Breast epithelium (tissue), 4 donors: ENCODE measurements at regions not wholly inside any gene's neighbourhood (a gene's known extent, or its start where the extent isn't known, plus 50 kb on each side); places are given as distances from the start of the nearest gene placed in this dataset.

Experiments
- DNase-seq, 2 donors: peaks; one replicate each; pipeline ENCODE4 v3.0.0-alpha.2; 2019; ENCODE audit warnings: low spot score in 2 of 2
- H3K27ac ChIP-seq, 2 donors: fragments of 200-600 bp; sonication (generic) in 1 of 2; one replicate each; pipeline ENCODE4 v1.5.1; 2016 to 2019; ENCODE audit warnings: mild to moderate bottlenecking in 1 of 2
- H3K27me3 ChIP-seq, 2 donors: fragments of 200-600 bp; sonication (generic) in 1 of 2; one replicate each; pipeline versions ENCODE4 v1.5.1 to v1.6.0; 2017 to 2019; ENCODE audit warnings: control low read depth in 1 of 2, mild to moderate bottlenecking in 1 of 2
- H3K36me3 ChIP-seq: fragments of 200-600 bp; one replicate; pipeline ENCODE4 v1.5.1; 2019
- H3K4me1 ChIP-seq, 2 donors: fragments of 200-600 bp; sonication (generic); one replicate each; pipeline ENCODE4 v1.5.1; 2016 to 2019; ENCODE audit warnings: control low read depth in 1 of 2
- H3K4me3 ChIP-seq, 3 donors: fragments of 200-600 bp; sonication (generic); 1 replicate in 2 of 3; 2 replicates in 1 of 3; pipeline ENCODE4 v1.5.1; 2016 to 2019; ENCODE audit warnings: mild to moderate bottlenecking in 3 of 3, moderate library complexity in 2 of 3
- H3K9me3 ChIP-seq, 2 donors: fragments of 200-600 bp; sonication (generic) in 1 of 2; one replicate each; pipeline ENCODE4 v1.5.1; 2016 to 2019; ENCODE audit warnings: control low read depth in 1 of 2
- CTCF ChIP-seq, 3 donors: fragments of 450-650 bp; IDR thresholded peaks; one replicate each; pipeline ENCODE4 v1.5.1; 2016 to 2017; ENCODE audit warnings: antibody characterized with exemption in 3 of 3, mild to moderate bottlenecking in 3 of 3, moderate library complexity in 3 of 3
- POLR2A ChIP-seq: fragments of 450-650 bp; IDR thresholded peaks from one replicate; pipeline ENCODE4 v1.6.1; 2016; ENCODE audit warnings: antibody characterized with exemption, mild to moderate bottlenecking, moderate library complexity
- POLR2AphosphoS5 ChIP-seq, 3 donors: sonication (generic); formaldehyde crosslinking; IDR thresholded peaks; one replicate each; pipeline ENCODE4 v1.6.1; 2017; ENCODE audit warnings: antibody characterized with exemption in 3 of 3
- intact Hi-C: fragments of 100-400 bp; cut with DNase I; formaldehyde crosslinking; loops from one replicate; pipeline ENCODE4 v1.15.1; 2023; ENCODE audit warnings: low total_unique reads

DNA sequence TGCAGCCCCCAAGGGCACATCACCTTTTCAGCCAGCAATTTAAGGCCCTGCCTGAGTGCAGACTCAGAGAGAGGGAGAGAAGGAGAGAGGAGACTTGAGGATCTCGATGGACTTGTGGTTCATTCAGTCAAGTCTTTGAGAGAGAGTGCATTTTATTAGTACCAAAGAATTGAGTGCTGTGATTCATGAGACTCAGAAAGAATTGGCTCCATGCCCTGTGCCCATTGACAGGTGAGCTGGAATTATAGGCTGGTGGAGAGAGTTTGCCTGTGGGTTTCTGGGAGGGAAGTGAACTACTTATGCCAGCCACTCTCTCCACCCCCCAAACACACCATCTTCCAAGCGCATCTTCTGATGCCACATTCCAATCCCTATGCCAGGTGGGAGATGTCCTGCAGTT lies 236.8 kb downstream of the MN1 start:
- Histone ChIP-seq H3K9me3 (no peaks in the 10 kb centered on the region), H3K4me3 (no peak overlapping the region), H3K27ac (no peak overlapping the region), H3K36me3 (no peaks in the 10 kb centered on the region), H3K27me3 (no peaks in the 10 kb centered on the region), H3K4me1 (no peaks in the 10 kb centered on the region)
- DNase-seq = no peak
- intact Hi-C loops = no loop called here
- TF ChIP-seq POLR2AphosphoS5 (IDR thresholded peaks at IDR 0.05) (no peak), POLR2A (no peak), CTCF (IDR thresholded peaks at IDR 0.05) (no peak)

DNA sequence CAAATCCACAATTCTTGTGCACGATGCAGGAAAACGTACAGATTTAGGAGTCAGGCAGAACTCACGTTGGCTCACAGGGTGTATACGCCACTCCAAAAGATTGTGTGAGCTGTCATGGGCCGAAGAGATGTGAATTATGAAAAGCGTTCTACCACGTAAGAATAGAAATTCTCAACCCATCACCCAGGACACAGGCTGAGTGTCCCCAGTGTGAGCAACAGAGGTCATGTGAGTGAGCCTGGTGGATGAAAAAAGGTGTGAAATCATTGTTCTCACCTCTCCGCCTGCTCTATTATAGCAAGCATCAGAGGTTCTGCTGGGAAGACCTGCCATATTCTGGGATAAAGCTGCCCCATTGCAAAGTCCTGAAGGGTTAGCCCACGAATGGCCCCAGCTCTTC lies 235.0 kb downstream of the MN1 start:
- Histone ChIP-seq H3K27me3 (peaks cover 0 to under 1% of the 10 kb centered on the region in 2 donors), H3K36me3 (no peaks in the 10 kb centered on the region), H3K27ac (no peak overlapping the region), H3K9me3 (no peaks in the 10 kb centered on the region), H3K4me3 (no peak overlapping the region), H3K4me1 (no peaks in the 10 kb centered on the region)
- no peak for DNase-seq
- TF ChIP-seq CTCF (IDR thresholded peaks at IDR 0.05) = no peak
- intact Hi-C loops = no loop called here

- Histone ChIP-seq H3K27ac (no peak overlapping the region), H3K27me3 (peaks cover 0 to 10% of the 10 kb centered on the region in 2 donors), H3K36me3 (no peaks in the 10 kb centered on the region), H3K4me3 (no peak overlapping the region), H3K4me1 (no peaks in the 10 kb centered on the region), H3K9me3 (peaks cover 0 to 7% of the 10 kb centered on the region in 2 donors)
- TF ChIP-seq POLR2AphosphoS5 (IDR thresholded peaks at IDR 0.05) (no peak), CTCF (IDR thresholded peaks at IDR 0.05) (no peak)
- DNase-seq = no peak
- intact Hi-C loops = no loop called here
These were observed 233.3 kb downstream of the MN1 start for GRCh38 chr22:27568265-27568664.

DNA sequence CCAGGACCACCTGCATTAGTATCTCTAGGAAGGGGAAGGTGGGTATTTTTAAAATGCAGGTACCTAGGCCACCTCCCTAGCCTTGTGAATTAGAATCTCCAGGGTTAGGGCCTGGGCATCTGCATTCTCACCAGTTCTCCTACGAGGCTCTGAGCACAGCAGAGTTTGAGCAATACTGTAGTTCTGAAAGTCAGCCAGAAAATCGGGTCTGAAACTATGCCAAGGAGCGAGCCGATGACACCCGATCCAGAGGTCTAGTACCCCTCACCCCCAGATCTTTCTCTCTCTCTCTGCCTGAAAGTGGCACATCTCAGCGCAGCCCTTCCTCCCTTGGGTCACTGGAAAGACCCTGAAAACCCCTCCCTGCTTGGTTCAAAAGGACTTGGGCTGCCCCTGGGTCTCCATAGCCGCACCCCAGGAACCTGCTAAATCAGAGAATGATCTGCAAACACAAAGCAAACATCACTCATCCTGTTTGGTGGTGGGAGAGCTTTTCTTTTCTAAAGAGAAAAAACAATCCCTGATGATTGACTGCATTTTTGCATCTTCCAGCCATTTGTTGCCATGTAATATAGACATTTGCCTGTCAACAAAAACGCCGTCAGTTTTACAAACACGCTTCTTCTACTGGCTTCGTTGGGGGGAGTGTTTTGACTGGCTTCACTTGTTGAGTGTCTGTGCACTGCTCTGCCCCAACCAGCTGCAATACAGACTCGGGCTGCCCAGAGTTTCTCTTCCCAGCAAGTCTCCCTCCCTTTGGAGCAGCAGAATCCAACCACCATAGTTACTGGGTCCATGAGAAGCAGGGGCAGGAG lies 229.9 kb downstream of the MN1 start:
- no peak for DNase-seq

More for the DNA sequence above, 229.9 kb downstream of the MN1 start:
- intact Hi-C loops = no loop called here
- Histone ChIP-seq H3K27me3 (peaks cover 0 to 10% of the 10 kb centered on the region in 2 donors), H3K4me1 (no peaks in the 10 kb centered on the region), H3K4me3 (no peak overlapping the region), H3K27ac (no peak overlapping the region), H3K36me3 (no peaks in the 10 kb centered on the region), H3K9me3 (peaks cover 0 to 7% of the 10 kb centered on the region in 2 donors)
- no peak for TF ChIP-seq POLR2AphosphoS5 (IDR thresholded peaks at IDR 0.05)
- no peak for TF ChIP-seq CTCF (IDR thresholded peaks at IDR 0.05)
- no peak for TF ChIP-seq POLR2A
